ENCODE measurements at regions not wholly inside any gene's neighbourhood (a gene's known extent, or its start where the extent isn't known, plus 50 kb on each side); places are given as distances from the start of the nearest gene placed in this dataset.

DNA sequence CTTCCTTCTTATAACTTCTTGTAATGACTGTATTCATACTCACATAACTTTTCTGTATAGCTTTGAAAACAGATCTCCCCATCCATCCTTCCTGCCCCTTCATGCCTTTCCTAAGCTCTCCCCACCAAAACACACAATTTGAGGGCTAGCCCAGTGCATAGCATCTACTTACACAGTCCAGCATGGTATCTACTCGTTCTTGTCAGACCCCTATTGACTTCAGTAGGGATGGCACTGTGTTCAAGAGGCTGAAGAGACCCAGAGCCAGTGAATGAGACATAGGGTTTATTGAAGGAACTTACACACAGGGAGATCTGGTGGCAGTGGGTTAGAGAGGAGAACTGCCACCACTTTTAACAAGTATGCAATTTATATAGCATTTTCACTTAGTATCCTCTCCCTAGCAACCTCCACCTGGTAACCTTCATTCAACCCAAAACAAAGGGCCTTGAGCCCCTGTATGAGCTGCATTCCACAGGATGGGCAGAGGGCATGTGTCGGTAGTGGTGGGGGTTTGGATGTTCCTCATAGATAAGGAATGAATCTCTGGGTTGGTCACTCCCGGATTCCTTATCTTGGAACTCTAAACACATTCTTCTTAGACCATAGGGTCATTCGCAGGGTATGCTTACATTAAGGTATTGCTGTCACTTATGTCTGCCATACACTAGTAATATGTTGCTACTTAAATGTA is 64.9 kb upstream of the GNG12 start:
- no peak for DNase-seq

DNA sequence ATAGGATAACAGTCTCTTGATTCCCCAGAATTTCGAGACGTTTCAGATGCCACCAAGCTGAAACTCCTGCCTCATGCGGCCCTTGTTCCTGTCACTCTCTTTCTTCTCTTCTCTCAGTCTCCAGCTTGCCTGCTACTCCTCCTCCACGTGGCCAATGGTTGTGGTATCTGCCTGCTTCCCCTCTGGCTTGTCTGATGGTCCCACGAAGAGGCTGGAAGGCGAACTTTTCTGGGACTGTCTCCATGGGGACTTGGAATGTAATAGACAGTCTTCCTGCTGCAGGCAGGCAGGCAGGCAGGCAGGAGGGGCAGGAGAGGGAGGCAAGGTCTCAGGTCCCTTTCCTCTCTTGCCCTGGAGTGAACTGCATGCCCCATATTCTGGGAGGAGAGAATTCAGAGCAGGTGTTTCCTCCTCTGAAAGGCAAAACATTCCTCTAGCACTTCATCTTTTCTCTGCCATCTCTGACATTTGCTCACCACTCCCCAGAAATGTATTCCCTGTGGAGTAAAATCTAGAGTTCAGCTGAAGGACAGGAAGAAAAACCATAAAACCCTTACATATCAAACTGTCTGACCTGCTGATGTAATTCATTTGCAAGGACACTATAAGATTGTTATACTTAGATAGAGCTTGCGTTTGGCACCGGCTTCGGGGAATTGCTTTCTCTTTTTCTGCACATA is 64.1 kb upstream of the GNG12 start:
- no peak for DNase-seq

GRCh38 chr1:67896826-67897225 is 63.6 kb upstream of the GNG12 start:
- no peak for DNase-seq

DNA sequence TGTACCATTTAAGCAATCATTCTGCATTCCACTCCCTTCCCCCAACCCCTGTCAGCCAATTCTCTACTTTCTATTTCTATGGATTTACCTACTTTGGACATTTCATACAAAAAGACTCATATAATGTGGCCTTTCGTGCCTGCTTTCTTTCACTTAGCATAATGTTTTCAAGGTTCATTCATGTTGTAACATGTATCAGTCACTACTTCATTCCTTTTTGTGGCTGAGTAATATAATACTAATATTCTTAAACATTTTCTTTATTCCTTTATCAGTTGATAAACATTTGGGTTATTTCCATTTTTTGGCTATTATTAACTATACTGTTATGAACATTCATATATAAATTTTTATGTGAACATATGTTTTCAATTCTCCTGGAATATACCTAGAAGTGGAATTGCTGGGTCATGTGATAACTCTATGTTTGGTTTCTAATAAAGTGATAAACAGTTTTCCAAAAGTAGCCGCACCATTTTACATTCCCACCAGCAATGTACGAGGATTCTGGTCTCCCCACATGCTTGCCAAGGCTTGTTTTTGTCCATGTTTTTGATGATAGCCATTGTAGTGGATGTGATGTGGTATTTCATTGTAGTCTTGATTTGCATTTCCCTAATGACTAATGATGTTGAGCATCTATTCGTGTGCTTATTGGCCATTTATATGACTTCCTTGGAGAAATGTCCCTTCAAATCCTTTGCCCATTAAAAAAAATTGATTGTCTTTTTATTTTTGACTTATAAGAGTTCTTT is 61.9 kb upstream of the GNG12 start:
- DNase-seq = no peak

DNA sequence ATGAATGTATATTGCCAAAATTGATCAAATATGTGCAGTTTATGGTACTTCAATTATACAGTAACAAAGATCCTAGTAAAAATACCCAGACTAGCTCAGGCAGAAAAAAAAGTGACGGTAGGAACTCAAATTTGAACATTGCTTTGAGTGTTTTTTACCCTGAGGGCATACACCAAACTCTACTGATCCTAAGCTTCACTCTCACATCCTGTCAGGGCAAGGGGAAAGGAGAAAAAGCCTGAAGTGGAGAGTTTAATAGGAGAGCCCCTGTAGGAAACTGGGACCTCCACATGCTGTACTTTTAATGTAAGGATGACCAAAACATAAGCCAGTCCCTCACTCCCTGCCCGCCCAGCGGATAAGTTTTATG is 59.8 kb upstream of the GNG12 start:
- no peak for DNase-seq

DNA sequence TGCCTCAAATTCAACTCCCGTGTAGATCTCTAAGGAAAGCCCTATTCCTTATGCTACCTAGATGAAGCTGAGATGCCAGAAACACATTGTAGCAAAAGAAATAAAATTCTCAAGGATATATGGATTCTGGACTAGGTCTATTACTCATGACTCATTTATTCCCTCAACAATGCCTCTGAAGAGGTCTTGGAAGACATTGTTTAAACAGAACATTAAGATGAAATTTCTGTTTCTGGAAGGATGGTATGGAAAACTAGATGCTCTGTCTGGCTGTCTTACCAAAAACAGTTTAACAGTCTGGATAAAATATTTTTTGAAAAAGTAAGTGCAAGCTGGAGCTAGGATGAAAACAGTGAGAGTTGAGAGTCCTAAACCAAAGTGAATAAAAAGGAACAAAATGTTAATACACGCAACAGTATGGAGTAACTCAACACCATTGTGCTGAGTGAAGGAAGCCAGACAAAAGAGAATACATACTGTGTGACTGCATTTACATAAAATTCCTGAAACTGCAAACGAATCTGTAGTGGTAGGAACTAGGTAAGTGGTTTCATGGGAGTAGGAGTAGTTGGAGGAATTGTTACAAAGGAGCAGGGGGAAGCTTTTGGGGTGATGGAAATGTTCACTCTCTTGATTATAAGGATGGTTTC is 59.3 kb upstream of the GNG12 start:
- no peak for DNase-seq

GRCh38 chr1:67890857-67891256 is 57.6 kb upstream of the GNG12 start:
- DNase-seq = no peak

DNA sequence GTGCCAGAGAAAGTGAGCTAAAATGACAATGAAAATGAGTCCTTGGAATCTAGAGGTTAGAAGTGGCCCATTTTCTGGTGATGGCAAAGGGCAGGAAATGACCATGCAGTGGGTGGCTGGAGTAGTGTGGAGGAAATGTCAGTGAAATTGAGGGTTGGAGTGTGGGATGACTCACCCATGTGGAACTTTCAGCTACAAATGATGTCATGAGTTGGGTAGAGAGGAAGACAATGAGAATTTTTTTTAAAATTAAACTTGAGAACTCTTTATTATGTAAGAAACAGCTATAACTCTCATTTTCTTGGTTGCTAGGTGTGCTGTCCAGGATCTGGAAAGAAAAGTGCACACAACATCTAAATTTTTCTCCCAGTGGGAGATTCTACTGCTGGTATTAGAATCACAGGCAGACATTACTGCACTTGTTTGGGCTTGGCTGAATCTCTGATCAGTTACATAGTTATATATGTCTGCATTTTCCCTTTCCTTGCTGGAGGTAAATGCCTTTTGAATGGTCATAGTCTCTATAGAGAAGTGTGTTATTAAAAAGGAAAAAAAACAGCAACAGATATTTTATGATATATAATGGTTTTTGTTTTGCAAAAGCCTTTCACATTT is 56.8 kb upstream of the GNG12 start:
- DNase-seq = peak; percentile 50

DNA sequence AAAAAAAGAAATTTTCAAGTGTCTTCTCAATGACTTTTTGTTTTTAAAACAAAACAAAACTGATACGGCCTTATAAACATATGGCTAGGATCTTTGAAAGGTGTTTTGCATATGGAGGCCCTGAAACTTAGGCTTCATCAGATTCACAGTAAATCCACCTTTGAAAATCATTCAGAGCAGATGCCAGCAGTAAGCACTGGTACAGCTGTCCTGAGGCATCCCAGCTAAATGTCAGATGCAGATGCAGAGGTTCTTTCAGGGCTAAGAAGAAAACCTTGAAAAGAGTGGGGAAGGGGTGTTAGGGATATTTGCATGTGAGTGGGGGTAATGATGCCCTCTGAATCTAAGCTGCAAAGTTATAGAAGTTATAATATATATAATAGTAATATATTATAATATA is 56.2 kb upstream of the GNG12 start:
- DNase-seq = no peak

DNA sequence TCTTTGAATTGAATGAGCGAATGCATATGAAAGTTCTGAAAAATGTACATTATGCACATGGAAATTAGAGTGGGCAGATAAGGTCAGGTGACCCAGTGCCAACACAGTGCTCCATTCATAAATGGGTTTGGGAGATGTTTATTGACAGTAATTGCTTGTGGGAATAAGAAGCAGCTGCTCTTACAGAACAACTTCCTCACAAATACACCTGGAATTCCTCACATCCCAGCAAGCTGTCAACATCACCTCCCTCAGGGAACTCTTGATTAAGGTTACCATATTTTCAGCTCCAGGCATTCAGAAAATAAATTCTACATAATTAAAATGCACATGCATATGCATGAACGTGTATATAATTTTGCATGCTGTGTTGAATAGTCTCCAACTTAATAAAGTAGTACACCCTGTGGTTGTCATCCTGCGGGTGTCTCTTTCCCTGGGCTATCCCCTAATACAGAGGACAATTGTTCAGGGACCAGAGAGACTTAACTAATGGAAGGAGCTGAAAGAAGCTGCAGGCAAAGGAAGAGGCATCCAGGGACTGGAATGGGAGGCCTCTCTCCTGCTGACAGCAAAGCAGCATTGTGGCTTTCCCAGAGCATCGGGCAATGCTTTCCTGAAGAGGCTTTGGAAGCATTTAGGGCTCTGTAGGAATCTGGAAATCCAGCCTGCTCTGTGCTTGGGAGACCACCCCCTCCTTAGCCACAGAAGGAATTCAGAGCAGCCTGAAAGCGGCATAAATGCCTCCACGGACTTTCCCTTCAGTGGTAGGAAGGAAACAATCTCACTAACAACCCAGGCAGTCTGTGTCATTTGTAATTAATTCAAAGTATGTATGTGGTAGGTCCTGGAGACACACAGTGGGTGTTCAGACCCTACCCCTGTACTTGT is 55.2 kb upstream of the GNG12 start:
- DNase-seq = no peak

DNA sequence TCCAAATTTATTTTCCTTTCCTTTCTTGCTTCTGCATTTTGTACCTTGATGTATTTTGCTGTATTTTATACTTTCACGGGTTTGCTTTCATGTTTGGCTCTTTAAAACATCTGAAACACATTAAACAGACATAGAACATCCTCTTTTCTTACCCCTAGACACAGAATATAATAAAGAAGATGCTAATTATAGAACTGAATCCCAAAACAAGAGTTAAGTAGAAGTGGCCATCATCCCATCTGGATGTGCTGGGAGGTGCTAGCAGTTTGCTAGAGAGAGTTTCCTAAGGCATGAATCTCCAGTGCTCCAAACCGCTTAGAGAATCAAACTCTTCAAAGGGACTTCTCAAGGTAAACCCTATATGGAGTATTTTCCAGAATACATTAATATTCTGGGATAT is 53.9 kb upstream of the GNG12 start:
- DNase-seq = no peak

DNA sequence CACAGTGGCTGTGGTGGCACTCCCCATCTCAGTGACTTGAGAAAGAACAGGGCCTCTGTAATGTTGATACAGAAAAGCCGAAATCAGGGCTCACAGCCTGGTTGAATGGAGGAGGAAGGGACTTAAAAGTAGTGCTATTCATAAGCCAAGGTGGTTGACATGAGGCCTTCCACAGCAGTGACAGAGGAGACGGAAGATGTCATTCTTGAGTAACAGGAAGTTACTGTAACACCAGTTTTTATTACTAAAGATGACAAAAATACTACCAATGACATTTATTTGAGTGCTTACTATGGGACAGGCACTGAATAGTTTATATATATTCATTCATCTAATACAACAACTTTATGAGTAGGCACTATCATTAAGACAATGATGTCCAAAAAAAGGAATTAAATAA is 52.8 kb upstream of the GNG12 start:
- no peak for DNase-seq

DNA sequence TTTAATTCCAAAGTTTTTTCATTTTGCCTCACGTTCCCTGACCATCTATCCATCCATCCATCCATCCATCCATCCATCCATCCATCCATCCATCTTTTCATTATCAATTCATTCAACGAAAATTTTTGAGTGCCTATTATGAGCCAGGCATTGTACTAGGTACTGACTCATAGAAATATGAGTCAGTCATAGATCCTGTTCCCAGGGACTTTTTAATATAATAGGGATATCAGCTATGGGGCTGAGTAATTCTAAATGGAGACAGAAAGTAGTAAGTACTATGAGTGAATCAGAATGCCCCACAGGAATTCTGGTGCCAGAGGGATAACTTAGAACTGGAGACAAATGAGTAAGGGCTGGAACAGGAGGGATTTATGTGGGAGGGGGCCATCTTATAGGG is 49.8 kb upstream of the GNG12 start:
- DNase-seq = no peak
